ENCODE measurements at regions not wholly inside any gene's neighbourhood (a gene's known extent, or its start where the extent isn't known, plus 50 kb on each side); places are given as distances from the start of the nearest gene placed in this dataset.

DNA sequence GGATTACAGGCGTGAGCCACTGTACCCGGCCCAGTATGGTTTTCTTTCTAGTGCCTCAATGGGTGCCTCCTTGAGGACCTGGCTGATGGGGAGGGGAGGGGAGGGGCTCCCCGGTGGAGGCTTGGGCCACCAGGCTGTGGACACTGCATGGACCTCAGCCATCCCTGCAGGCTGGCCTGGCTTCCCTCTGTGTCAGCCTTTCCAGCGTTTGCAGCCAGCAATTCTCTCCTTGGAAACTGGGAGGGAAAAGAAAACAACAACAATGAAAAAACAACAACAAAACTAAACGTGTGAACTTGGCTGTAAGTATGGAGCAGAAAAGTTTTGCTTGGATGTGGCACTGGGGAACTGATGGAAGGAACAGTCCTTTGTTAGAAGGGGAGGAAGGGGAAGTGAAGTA is 159.3 kb downstream of the GLI2 start:
- H3K4me3 ChIP-seq, result no peak overlapping the region
- no peaks in the 10 kb centered on the region for H3K27me3 ChIP-seq
- 53 to 73% methylated on average over 4 to 5 of the region's 5 CpGs for WGBS, 2 donors
- no peaks in the 10 kb centered on the region for H3K9me3 ChIP-seq
- ATAC-seq (ENCODE audit: low FRiP score in 2 of 2) (no peak), DNase-seq (no peak)
- H3K4me1 ChIP-seq, result no peaks in the 10 kb centered on the region
- TF ChIP-seq, protein P1, sequence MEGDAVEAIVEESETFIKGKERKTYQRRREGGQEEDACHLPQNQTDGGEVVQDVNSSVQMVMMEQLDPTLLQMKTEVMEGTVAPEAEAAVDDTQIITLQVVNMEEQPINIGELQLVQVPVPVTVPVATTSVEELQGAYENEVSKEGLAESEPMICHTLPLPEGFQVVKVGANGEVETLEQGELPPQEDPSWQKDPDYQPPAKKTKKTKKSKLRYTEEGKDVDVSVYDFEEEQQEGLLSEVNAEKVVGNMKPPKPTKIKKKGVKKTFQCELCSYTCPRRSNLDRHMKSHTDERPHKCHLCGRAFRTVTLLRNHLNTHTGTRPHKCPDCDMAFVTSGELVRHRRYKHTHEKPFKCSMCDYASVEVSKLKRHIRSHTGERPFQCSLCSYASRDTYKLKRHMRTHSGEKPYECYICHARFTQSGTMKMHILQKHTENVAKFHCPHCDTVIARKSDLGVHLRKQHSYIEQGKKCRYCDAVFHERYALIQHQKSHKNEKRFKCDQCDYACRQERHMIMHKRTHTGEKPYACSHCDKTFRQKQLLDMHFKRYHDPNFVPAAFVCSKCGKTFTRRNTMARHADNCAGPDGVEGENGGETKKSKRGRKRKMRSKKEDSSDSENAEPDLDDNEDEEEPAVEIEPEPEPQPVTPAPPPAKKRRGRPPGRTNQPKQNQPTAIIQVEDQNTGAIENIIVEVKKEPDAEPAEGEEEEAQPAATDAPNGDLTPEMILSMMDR (IDR thresholded peaks at IDR 0.05), result no peak
- TF ChIP-seq POLR2AphosphoS5 (IDR thresholded peaks at IDR 0.05) (no peak), POLR2A (IDR thresholded peaks at IDR 0.05) (no peak), EP300 (IDR thresholded peaks at IDR 0.05) (no peak)
- H3K36me3 ChIP-seq, result no peaks in the 10 kb centered on the region
- no peak overlapping the region for H3K27ac ChIP-seq

DNA sequence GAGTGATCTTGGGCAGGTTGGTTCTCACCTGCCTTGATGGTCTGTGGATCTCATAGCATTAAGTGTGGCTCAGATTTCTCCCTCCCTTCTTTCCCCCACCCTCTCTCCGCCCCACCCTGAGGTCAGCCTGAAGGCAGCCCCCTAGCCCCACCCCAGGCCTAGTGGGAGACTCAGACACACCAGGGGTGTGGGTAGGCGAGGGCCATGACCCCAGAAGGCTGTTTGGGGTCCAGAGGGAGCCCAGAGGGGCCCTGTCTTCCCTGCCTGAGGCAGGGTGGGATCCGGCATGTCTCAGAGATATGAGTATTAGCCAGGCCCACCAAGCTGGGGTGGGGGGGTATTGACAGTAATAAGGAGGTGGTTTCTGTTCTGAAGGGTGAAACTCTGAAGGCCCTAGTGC is 160.5 kb downstream of the GLI2 start:
- Histone ChIP-seq H3K9me3 (no peaks in the 10 kb centered on the region), H3K27ac (no peak overlapping the region), H3K36me3 (no peaks in the 10 kb centered on the region), H3K4me3 (no peak overlapping the region), H3K27me3 (no peaks in the 10 kb centered on the region), H3K4me1 (no peaks in the 10 kb centered on the region)
- ATAC-seq (ENCODE audit: low FRiP score in 2 of 2) (no peak), DNase-seq (no peak)
- 71 to 94% methylated on average over 3 of the region's 3 CpGs for WGBS, 2 donors
- TF ChIP-seq EP300 (IDR thresholded peaks at IDR 0.05) (no peak), POLR2AphosphoS5 (IDR thresholded peaks at IDR 0.05) (no peak), POLR2A (IDR thresholded peaks at IDR 0.05) (no peak)
- TF ChIP-seq, protein P1 (IDR thresholded peaks at IDR 0.05), result no peak

DNA sequence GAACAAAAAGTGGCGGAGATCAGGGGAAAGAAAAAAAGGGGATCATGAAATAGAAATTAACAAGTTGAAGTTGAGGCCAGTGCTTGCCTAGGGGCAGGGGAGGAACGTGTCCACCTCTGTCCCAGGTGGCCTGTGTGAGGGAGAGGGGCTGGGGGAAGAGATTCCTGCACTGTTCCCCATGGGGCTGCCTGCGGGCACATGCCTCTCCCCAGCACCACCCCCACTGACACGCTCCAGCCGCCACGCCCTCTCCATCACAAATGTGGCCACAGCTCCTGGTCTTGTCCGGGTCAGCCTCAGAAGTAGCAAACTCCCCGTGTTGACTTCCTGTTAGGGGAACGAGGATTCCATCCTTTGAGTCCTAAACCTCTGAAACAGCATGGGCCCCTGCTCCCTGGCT is 161.2 kb downstream of the GLI2 start:
- Histone ChIP-seq H3K4me1 (no peaks in the 10 kb centered on the region), H3K27ac (no peak overlapping the region), H3K36me3 (no peaks in the 10 kb centered on the region), H3K27me3 (no peaks in the 10 kb centered on the region), H3K9me3 (no peaks in the 10 kb centered on the region), H3K4me3 (no peak overlapping the region)
- DNase-seq (no peak), ATAC-seq (ENCODE audit: low FRiP score in 2 of 2) (no peak)
- WGBS, 2 donors, result 61 to 63% methylated on average over 8 to 9 of the region's 9 CpGs
- TF ChIP-seq, protein P1 (IDR thresholded peaks at IDR 0.05), result no peak
- TF ChIP-seq EP300 (IDR thresholded peaks at IDR 0.05) (no peak), POLR2A (IDR thresholded peaks at IDR 0.05) (no peak), POLR2AphosphoS5 (IDR thresholded peaks at IDR 0.05) (no peak)

DNA sequence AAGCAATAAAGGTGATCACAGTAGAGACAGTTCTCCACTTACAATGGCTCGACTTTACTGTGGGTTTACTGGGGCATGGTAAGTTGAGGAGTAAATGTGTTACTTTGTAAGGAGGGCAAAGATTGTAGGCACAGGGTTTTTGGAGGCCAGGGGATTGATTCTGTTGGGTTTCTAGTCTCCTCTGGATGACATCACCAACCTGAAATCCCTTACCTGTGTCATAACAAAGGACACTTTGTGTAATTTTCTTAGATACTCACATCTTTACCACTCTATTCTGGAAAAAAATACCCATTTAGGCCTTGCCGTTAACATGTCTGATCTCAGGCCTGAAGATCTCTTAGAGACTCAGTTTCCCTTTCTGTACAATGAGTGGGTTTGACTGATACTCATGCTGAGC is 161.7 kb downstream of the GLI2 start:
- H3K27me3 ChIP-seq, result no peaks in the 10 kb centered on the region
- TF ChIP-seq, protein P1 (IDR thresholded peaks at IDR 0.05), result no peak
- TF ChIP-seq POLR2A (IDR thresholded peaks at IDR 0.05), result no peak
- no peak for TF ChIP-seq POLR2AphosphoS5 (IDR thresholded peaks at IDR 0.05)
- no peaks in the 10 kb centered on the region for H3K4me1 ChIP-seq
- no peak for ATAC-seq (ENCODE audit: low FRiP score in 2 of 2)
- H3K27ac ChIP-seq, result no peak overlapping the region
- H3K9me3 ChIP-seq, result no peaks in the 10 kb centered on the region
- 75 to 82% methylated on average over 2 of the region's 2 CpGs for WGBS, 2 donors
- H3K4me3 ChIP-seq, result no peak overlapping the region
- H3K36me3 ChIP-seq, result no peaks in the 10 kb centered on the region
- DNase-seq, result no peak

DNA sequence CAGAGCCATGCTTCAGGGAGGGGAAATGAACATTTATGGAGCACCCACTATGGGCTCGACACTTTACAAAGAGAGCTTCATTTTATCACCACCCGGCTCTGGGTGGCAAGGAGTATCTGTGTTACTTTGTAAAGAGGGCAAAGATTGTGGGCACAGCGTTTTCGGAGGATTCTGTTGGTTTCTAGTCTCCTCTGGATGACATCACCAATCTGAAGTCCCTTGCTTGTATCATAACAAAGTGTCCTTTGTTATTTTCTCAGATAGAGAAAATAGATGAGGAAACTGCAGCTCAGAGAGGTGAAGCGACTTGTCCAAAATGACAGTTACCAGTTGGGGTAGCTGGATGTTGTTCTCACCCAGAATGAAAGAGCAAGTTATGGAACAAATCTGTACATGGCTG is 162.8 kb downstream of the GLI2 start:
- WGBS, 2 donors, result 77 to 92% methylated on average over 5 of the region's 5 CpGs
- no peaks in the 10 kb centered on the region for H3K36me3 ChIP-seq
- no peak overlapping the region for H3K4me3 ChIP-seq
- ATAC-seq (ENCODE audit: low FRiP score in 2 of 2) (no peak), DNase-seq (no peak)
- no peak overlapping the region for H3K27ac ChIP-seq
- TF ChIP-seq, protein P1 (IDR thresholded peaks at IDR 0.05), result no peak
- TF ChIP-seq POLR2A (IDR thresholded peaks at IDR 0.05) (no peak), POLR2AphosphoS5 (IDR thresholded peaks at IDR 0.05) (no peak), EP300 (IDR thresholded peaks at IDR 0.05) (no peak)
- no peaks in the 10 kb centered on the region for H3K9me3 ChIP-seq
- H3K4me1 ChIP-seq, result no peaks in the 10 kb centered on the region
- no peaks in the 10 kb centered on the region for H3K27me3 ChIP-seq

Measured in upper lobe of left lung (tissue), 6 donors.